Activated T-helper 2 cell treated with anti-CD3 and anti-CD28 coated beads, Interferon-gamma antibody, Interleukin-2, Interleukin-4, amounts not matched to agents 10 μg/mL and 5 μg/mL and 100 μg/mL, durations not matched to agents 14 hours and 24 hours and 36 hours (primary cell): ENCODE measurements at regions not wholly inside any gene's neighbourhood (a gene's known extent, or its start where the extent isn't known, plus 50 kb on each side); places are given as distances from the start of the nearest gene placed in this dataset.

Source experiments
- DNase-seq: peaks from one replicate; pipeline ENCODE4 v3.0.0; 2021; ENCODE audit warnings: low spot score
- H3K27ac Mint-ChIP-seq: one replicate; pipeline ENCODE4 v1.8.0; 2021; ENCODE audit warnings: mixed read lengths
- H3K27me3 Mint-ChIP-seq: one replicate; pipeline ENCODE4 v1.8.0; 2021; ENCODE audit warnings: low read depth, mixed read lengths
- H3K36me3 Mint-ChIP-seq: one replicate; pipeline ENCODE4 v1.8.0; 2021; ENCODE audit warnings: low read depth, mixed read lengths
- H3K4me1 Mint-ChIP-seq: one replicate; pipeline ENCODE4 v1.8.0; 2021; ENCODE audit warnings: low read depth, mixed read lengths
- H3K4me3 Mint-ChIP-seq: one replicate; pipeline ENCODE4 v1.8.0; 2021; ENCODE audit warnings: low read depth, mild to moderate bottlenecking, moderate library complexity, mixed read lengths
- H3K9me3 Mint-ChIP-seq: one replicate; pipeline ENCODE4 v1.8.0; 2021; ENCODE audit warnings: mixed read lengths
- intact Hi-C: fragments of 100-400 bp; cut with micrococcal nuclease; formaldehyde crosslinking; loops from one replicate; pipeline ENCODE4 v1.15.1; 2023

DNA sequence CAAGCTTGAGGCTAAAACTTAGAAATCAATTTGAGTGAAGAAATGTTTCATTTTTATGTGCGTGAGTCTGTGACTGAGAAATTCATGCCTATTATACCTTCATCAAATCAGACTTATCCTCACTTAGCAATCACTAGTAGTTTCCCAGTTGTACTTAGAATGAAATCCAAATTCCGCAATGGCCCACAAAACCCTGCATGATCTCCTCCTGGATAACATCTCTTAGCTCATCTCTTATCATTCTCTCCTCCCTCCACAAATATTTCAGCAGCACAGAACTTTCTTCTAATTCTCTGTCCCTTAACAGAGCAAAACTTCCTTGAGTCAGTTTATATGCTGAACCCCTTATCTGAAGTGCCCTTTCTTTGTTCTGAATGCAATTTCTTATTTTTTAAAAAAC, 198.8 kb upstream of the TGFBR2 start:
- intact Hi-C loops, result no loop called here
- Mint-ChIP-seq H3K4me3 (no peak overlapping the region), H3K4me1 (no peaks in the 10 kb centered on the region), H3K27me3 (peaks cover 2% of the 10 kb centered on the region), H3K27ac (no peak overlapping the region), H3K9me3 (peaks cover 34% of the 10 kb centered on the region), H3K36me3 (peaks cover 10% of the 10 kb centered on the region)
- no peak for DNase-seq

DNA sequence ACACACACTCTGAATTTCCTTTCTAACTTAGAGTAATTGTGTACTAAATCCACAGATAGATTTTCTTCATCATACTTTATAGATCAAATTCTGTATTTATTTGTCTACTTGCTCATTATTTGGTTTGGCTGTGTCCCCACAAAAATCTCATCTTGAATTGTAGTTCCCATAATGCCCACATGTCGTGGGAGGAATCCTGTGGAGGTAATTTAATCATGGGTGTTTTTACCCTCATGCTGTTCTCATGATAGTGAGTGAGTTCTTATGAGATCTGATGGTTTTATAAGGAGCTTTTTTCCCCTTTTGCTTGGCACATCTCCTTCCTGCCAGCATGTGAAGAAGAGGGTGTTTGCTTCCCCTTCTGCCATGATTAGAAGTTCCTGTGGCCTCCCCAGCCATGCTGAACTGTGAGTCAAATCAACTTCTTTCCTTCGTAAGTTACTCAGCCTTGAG, 198.3 kb upstream of the TGFBR2 start:
- H3K4me3 Mint-ChIP-seq, result no peak overlapping the region
- no peak overlapping the region for H3K27ac Mint-ChIP-seq
- no peaks in the 10 kb centered on the region for H3K4me1 Mint-ChIP-seq
- H3K27me3 Mint-ChIP-seq, result no peaks in the 10 kb centered on the region
- intact Hi-C loops, result no loop called here
- peaks cover 10% of the 10 kb centered on the region for H3K36me3 Mint-ChIP-seq
- peaks cover 34% of the 10 kb centered on the region for H3K9me3 Mint-ChIP-seq
- DNase-seq, result no peak

DNA sequence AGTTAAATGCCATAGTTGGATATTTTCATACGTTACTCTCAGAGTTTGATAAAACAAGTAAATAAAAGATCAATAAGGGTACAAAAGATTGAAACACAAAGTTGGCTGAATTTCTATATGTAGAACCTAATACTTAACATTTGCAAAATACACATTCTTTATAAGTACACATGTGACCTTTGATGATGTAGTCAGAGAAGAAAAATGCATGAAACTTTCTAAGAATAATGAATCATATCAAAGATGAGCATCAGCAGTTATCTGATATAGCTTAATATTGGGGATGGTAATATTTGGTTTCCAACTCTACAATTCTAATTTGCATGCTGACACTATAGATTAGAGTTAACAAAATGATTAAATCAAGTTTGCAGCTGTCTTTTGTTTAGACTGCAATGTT, 188.0 kb upstream of the TGFBR2 start:
- peaks cover 4% of the 10 kb centered on the region for H3K9me3 Mint-ChIP-seq
- H3K4me1 Mint-ChIP-seq, result peaks cover 2% of the 10 kb centered on the region
- H3K4me3 Mint-ChIP-seq, result no peak overlapping the region
- no peak overlapping the region for H3K27ac Mint-ChIP-seq
- DNase-seq, result no peak
- intact Hi-C loops, result no loop called here
- no peaks in the 10 kb centered on the region for H3K36me3 Mint-ChIP-seq
- H3K27me3 Mint-ChIP-seq, result no peaks in the 10 kb centered on the region

DNA sequence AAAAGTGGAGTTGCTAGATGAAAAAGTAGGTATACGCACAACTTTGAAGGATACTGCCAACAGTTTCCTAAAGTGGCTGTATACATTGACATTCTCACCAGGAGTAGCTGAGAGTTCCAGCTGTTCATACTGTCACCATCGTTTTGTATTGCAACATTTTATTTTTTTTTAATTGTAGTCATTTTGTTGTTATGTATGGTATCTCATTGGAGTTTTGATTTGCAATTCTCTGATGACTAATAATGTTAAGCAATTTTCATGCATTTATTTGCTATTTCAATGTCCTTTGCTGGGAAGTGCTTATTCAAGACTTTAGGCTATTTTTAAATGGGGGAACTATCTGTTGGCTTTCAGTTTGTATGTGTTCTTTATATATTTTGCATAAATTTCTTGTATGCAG, 185.1 kb upstream of the TGFBR2 start:
- Mint-ChIP-seq H3K27ac (no peak overlapping the region), H3K9me3 (peaks cover 4% of the 10 kb centered on the region), H3K27me3 (peaks cover 2% of the 10 kb centered on the region), H3K4me3 (no peak overlapping the region), H3K36me3 (no peaks in the 10 kb centered on the region), H3K4me1 (peaks cover 2% of the 10 kb centered on the region)
- DNase-seq, result no peak
- intact Hi-C loops, result no loop called here

DNA sequence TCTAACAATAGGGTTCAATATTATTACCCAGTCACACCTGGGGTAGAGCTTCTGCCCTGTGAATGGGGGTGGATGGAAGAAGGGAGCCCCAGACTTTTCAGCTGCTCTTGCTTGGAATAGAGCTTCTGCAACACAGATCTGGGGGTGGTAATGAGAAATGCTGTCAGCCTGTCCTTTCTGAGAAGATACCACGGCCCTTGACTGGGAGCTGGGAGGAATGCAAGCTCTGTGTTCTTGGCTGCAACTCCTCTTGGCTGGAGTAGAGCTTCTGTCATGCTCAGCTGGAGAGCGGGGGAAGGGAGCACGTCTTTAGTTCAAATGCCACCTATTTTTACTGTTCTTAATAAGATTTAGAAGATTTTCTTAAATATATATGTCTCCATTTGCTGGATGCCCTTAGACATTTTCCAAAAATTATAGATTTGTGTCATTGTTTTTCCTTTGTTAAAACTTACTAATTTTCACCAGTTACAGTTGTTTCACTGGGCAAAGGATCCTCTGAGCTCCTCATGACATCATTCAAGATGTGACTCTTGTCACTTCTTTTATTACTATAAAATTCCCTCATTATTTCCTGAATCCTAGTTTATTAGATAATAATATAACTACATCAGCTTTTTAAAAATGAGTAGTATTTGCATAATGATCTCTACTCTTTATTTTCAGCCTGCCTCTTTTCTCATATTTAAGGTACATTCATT, 180.0 kb upstream of the TGFBR2 start:
- DNase-seq, result no peak
- Mint-ChIP-seq H3K4me3 (no peak overlapping the region), H3K27ac (no peak overlapping the region), H3K4me1 (no peaks in the 10 kb centered on the region), H3K36me3 (no peaks in the 10 kb centered on the region), H3K9me3 (peaks cover 13% of the 10 kb centered on the region), H3K27me3 (peaks cover 2% of the 10 kb centered on the region)
- intact Hi-C loops, result no loop called here

DNA sequence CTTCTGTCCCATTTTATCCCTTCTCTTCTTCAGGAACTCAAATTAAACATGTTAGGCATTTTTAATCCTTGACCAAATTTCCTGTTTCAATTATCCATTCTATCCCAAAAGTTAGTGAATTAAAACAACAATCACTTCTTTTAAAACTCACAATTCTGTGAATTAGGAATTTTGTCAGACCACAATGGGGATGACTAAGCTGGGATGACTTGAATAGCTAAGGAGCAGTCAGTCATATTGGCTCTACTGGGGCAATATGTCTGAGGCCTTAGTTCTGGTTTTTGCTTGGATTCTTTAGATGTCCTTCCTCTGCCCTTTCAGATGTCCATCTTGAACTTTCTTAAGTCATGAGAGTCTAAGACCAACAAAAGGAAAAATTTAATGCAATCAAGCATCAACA, 178.2 kb upstream of the TGFBR2 start:
- Mint-ChIP-seq H3K9me3 (peaks cover 18% of the 10 kb centered on the region), H3K4me1 (no peaks in the 10 kb centered on the region), H3K4me3 (no peak overlapping the region), H3K36me3 (peaks cover 3% of the 10 kb centered on the region), H3K27me3 (peaks cover 2% of the 10 kb centered on the region), H3K27ac (no peak overlapping the region)
- DNase-seq, result no peak
- intact Hi-C loops, result no loop called here

DNA sequence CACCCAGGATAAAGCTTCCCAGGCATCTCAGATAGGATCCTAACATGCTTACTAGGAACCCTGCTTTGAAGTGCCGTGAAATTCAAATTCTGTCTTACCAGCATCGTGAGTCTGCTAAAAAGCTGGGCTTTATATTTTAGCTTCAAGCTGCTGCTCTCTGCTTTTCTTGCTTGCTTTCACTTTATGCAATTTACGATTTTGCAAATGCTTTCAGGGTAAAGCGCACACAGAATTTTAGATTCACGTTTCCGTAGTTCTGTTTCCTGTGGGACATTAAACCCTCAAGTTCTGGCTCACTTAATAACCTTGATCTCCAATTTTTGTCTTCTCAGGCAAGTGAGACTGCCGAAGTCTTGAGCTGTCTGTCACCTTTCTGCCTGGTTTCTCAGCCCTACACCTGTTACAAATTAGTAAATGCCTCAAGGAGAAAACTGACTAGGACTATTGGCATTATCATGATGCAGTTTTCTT, 170.5 kb upstream of the TGFBR2 start:
- no peak for DNase-seq
- Mint-ChIP-seq H3K9me3 (peaks cover 5% of the 10 kb centered on the region), H3K27me3 (no peaks in the 10 kb centered on the region), H3K27ac (no peak overlapping the region), H3K4me1 (peaks cover 16% of the 10 kb centered on the region), H3K4me3 (peak overlapping the region; percentile 31), H3K36me3 (peaks cover 3% of the 10 kb centered on the region)
- intact Hi-C loops, result no loop called here

DNA sequence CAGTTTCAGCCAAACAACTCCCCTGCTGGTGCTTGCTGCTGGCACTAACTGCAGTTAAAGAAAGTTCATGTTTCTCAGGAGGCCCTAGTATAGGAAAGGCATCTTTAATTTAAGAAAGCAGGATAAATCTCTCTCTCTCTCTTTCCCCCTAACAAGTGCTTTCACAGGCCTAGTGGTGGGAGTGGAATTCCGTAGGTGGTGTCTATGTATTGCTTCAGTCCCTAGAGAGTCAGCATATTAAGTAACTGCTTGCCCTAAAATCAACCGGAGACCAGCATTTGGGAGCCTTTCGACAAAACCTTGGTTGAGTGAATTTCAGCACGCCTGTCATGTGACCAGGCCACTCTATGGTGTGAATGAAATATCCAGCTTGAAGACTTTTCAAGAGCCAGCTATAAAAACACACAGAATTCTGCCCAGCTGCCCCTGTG, 169.2 kb upstream of the TGFBR2 start:
- DNase-seq, result no peak
- no peak overlapping the region for H3K4me3 Mint-ChIP-seq

DNA sequence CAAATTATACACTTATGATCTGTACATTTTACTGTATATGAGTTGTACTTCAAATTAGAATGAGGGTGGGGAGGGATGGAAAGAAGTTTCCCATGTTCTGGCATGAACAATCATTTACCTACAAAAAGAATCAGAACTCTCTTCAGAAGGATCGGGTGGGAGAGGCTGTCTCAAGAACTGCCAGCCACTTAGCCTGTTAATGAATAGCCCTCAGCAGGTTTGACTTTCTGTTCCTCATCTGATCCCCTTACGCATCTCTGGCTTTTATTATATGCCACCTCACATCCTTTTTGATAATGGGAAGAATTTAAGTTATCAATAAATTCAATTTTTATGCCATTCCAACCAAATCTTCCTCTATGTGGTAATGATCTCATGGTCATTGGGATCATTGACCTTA, 168.3 kb upstream of the TGFBR2 start:
- no peaks in the 10 kb centered on the region for H3K9me3 Mint-ChIP-seq
- H3K27me3 Mint-ChIP-seq, result no peaks in the 10 kb centered on the region
- DNase-seq, result no peak
- H3K4me3 Mint-ChIP-seq, result no peak overlapping the region
- intact Hi-C loops, result no loop called here
- no peaks in the 10 kb centered on the region for H3K36me3 Mint-ChIP-seq
- H3K4me1 Mint-ChIP-seq, result peaks cover 16% of the 10 kb centered on the region
- no peak overlapping the region for H3K27ac Mint-ChIP-seq

More for the DNA sequence above, 169.2 kb upstream of the TGFBR2 start:
- Mint-ChIP-seq H3K4me1 (peaks cover 16% of the 10 kb centered on the region), H3K36me3 (peaks cover 3% of the 10 kb centered on the region), H3K27ac (no peak overlapping the region), H3K27me3 (no peaks in the 10 kb centered on the region), H3K9me3 (peaks cover 5% of the 10 kb centered on the region)
- intact Hi-C loops, result no loop called here

DNA sequence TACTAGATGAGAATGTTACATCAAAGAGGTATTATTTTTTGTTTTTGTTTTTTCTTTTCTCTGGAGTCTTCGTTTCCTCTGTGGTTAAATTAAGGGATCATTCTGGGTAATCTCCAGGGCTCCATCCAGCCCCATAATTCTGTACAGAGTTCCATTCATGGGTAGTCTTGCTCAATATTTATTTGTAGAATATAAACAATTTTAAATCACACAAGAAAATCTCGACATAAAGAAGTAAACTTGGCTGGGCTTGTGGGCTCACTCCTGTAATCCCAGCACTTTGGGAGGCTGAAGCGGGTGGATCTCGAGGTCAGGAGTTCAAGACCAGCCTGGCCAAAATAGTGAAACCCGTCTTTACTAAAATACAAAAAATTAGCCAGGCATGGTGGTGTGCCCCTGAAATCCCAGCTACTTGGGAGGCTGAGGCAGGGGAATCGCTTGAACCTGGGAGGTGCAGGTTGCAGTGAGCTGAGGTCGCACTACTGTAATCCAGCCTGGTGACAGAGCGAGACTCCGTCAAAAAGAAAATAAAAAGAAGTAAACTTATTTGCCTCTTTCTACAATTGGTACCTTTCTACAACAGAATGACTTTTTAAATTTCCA, 166.8 kb upstream of the TGFBR2 start:
- intact Hi-C loops, result no loop called here
- H3K36me3 Mint-ChIP-seq, result no peaks in the 10 kb centered on the region
- peaks cover 16% of the 10 kb centered on the region for H3K4me1 Mint-ChIP-seq
- no peaks in the 10 kb centered on the region for H3K27me3 Mint-ChIP-seq
- H3K4me3 Mint-ChIP-seq, result no peak overlapping the region
- H3K27ac Mint-ChIP-seq, result no peak overlapping the region
- no peaks in the 10 kb centered on the region for H3K9me3 Mint-ChIP-seq
- no peak for DNase-seq

DNA sequence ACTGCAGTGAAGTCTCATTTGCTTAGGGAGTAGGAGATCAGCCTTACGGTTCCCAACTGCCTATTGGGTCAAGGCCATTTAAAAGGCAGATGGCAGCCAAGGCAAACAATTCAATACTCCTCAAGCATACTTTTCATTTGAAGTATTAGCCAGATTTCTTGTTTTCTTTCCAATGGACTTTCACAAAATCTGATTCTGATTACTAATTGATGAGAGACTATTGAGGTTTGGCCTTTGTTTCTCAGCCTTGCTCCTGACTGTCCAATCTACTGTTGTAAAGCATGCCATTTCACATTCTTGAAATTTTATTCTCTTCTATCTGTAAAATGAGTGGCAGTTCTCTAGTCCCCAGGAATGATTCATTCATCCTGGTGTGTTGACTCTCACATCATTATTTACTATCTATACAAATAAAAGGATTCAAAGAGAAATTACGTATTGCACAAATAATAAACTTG, 166.2 kb upstream of the TGFBR2 start:
- no peak overlapping the region for H3K27ac Mint-ChIP-seq
- H3K36me3 Mint-ChIP-seq, result no peaks in the 10 kb centered on the region
- intact Hi-C loops, result no loop called here
- peaks cover 13% of the 10 kb centered on the region for H3K4me1 Mint-ChIP-seq
- H3K9me3 Mint-ChIP-seq, result no peaks in the 10 kb centered on the region
- H3K4me3 Mint-ChIP-seq, result no peak overlapping the region
- no peak for DNase-seq
- H3K27me3 Mint-ChIP-seq, result no peaks in the 10 kb centered on the region

DNA sequence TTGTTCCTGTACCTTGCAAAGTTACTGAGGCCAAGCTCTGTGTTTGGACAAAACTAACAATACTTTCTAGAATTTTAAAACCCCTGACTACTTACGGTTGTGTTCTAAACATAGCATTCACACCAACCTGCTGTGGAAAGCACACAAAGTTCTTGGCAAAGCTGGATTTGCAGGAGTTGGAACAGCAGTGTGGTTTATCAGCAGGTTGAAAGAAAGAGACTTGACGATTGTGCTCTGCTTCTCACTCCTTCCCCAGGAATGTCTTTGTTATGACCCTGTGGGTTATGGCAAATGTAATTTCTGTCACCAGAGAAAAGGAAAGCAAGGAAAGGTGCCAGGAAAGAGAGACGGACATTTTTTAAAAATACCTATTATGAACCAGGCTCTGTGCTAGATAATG, 165.5 kb upstream of the TGFBR2 start:
- DNase-seq, result no peak
- Mint-ChIP-seq H3K36me3 (no peaks in the 10 kb centered on the region), H3K9me3 (no peaks in the 10 kb centered on the region), H3K4me1 (peaks cover 9% of the 10 kb centered on the region), H3K27ac (no peak overlapping the region), H3K27me3 (no peaks in the 10 kb centered on the region), H3K4me3 (no peak overlapping the region)
- intact Hi-C loops, result no loop called here
